NT2/D1 (cell line): ENCODE measurements at regions not wholly inside any gene's neighbourhood (a gene's known extent, or its start where the extent isn't known, plus 50 kb on each side); places are given as distances from the start of the nearest gene placed in this dataset.
"Not testable (repeated sequence)": the region's sequence is repeated elsewhere in the genome, so short reads cannot be mapped to it uniquely, and the experiment has no call there.

Experiments used
- DNase-seq: peaks from one replicate; pipeline ENCODE4 v3.0.0-alpha.2; 2011; ENCODE audit warnings: low read depth, low spot score
- H3K27me3 ChIP-seq: 2 replicates; pipeline ENCODE4 v1.6.0; 2011; ENCODE audit warnings: mild to moderate bottlenecking; ENCODE audit not compliant: insufficient read length, insufficient read depth
- H3K36me3 ChIP-seq: 2 replicates; pipeline ENCODE4 v1.6.1; 2011; ENCODE audit warnings: mild to moderate bottlenecking, low read length, mixed read lengths; ENCODE audit not compliant: insufficient read depth, insufficient read length
- H3K4me1 ChIP-seq: 2 replicates; pipeline ENCODE4 v1.5.1; 2011; ENCODE audit not compliant: insufficient read depth, insufficient read length
- H3K4me3 ChIP-seq: 2 replicates; pipeline ENCODE4 v1.5.1; 2011; ENCODE audit warnings: low read depth; ENCODE audit not compliant: insufficient read length
- H3K9ac ChIP-seq: 2 replicates; pipeline ENCODE4 v1.6.0; 2011; ENCODE audit warnings: low read depth; ENCODE audit not compliant: insufficient read length
- H3K9me3 ChIP-seq: 2 replicates; pipeline ENCODE4 v1.5.1; 2011; ENCODE audit warnings: mild to moderate bottlenecking, low read length; ENCODE audit not compliant: insufficient read depth
- SUZ12 ChIP-seq: IDR thresholded peaks from 2 replicates; pipeline ENCODE4 v1.6.1; 2011; ENCODE audit not compliant: insufficient read length, insufficient read depth; ENCODE audit errors: extremely low read depth
- YY1 ChIP-seq: IDR thresholded peaks from 2 replicates; pipeline ENCODE4 v1.6.1; 2011; ENCODE audit not compliant: insufficient read length, insufficient read depth
- ZNF274 ChIP-seq: IDR thresholded peaks from 2 replicates; pipeline ENCODE4 v1.6.1; 2011; ENCODE audit warnings: mild to moderate bottlenecking, low read depth, low read length

GRCh38 chr6:164750128-164750527, 559.3 kb downstream of the C6orf118 start:
- no peak for DNase-seq
- H3K9ac ChIP-seq = no peak overlapping the region
- no peaks in the 10 kb centered on the region for H3K4me1 ChIP-seq
- no peak for TF ChIP-seq SUZ12
- TF ChIP-seq YY1 = no peak
- no peak for TF ChIP-seq ZNF274
- H3K9me3 ChIP-seq = peaks cover 6% of the 10 kb centered on the region; the same call in 1 of the 2 replicates
- H3K36me3 ChIP-seq = no peaks in the 10 kb centered on the region
- H3K27me3 ChIP-seq = no peaks in the 10 kb centered on the region
- no peak overlapping the region for H3K4me3 ChIP-seq

- H3K27me3 ChIP-seq = no peaks in the 10 kb centered on the region
- H3K4me3 ChIP-seq = no peak overlapping the region
- TF ChIP-seq YY1 (no peak), ZNF274 (no peak), SUZ12 (no peak)
- no peaks in the 10 kb centered on the region for H3K36me3 ChIP-seq
- H3K9me3 ChIP-seq = peaks cover 6% of the 10 kb centered on the region; the same call in 1 of the 2 replicates
- no peak overlapping the region for H3K9ac ChIP-seq
- DNase-seq = no peak
- H3K4me1 ChIP-seq = no peaks in the 10 kb centered on the region
Measured at GRCh38 chr6:164749221-164750064, 560.0 kb downstream of the C6orf118 start.

GRCh38 chr6:164744301-164744700, 565.1 kb downstream of the C6orf118 start:
- TF ChIP-seq YY1 (no peak), SUZ12 (no peak), ZNF274 (no peak)
- Histone ChIP-seq H3K9me3 (peaks cover 6% of the 10 kb centered on the region; the same call in 1 of the 2 replicates), H3K4me1 (no peaks in the 10 kb centered on the region), H3K36me3 (no peaks in the 10 kb centered on the region), H3K4me3 (no peak overlapping the region), H3K9ac (no peak overlapping the region), H3K27me3 (no peaks in the 10 kb centered on the region)
- no peak for DNase-seq

GRCh38 chr6:164741938-164742451, 567.4 kb downstream of the C6orf118 start:
- Histone ChIP-seq H3K9ac (no peak overlapping the region), H3K4me3 (no peak overlapping the region), H3K9me3 (no peaks in the 10 kb centered on the region), H3K27me3 (no peaks in the 10 kb centered on the region), H3K4me1 (no peaks in the 10 kb centered on the region), H3K36me3 (no peaks in the 10 kb centered on the region)
- DNase-seq = no peak
- TF ChIP-seq SUZ12 (no peak), ZNF274 (no peak), YY1 (no peak)

GRCh38 chr6:164736090-164736489, 573.3 kb downstream of the C6orf118 start:
- not testable (repeated sequence) for H3K27me3 ChIP-seq, H3K9ac ChIP-seq, DNase-seq, H3K36me3 ChIP-seq, H3K4me3 ChIP-seq, H3K9me3 ChIP-seq, H3K4me1 ChIP-seq

GRCh38 chr6:164731539-164731938, 577.9 kb downstream of the C6orf118 start:
- Histone ChIP-seq H3K4me1 (no peaks in the 10 kb centered on the region), H3K27me3 (no peaks in the 10 kb centered on the region), H3K4me3 (no peak overlapping the region), H3K9ac (no peak overlapping the region), H3K36me3 (no peaks in the 10 kb centered on the region), H3K9me3 (no peaks in the 10 kb centered on the region)
- TF ChIP-seq ZNF274 = no peak
- TF ChIP-seq YY1 = no peak
- no peak for TF ChIP-seq SUZ12
- no peak for DNase-seq

GRCh38 chr6:164721460-164721859, 587.9 kb downstream of the C6orf118 start:
- Histone ChIP-seq H3K4me3 (no peak overlapping the region), H3K4me1 (no peaks in the 10 kb centered on the region), H3K9me3 (0 out of 2 replicates have a peak, but pooled peaks cover 7% of the 10 kb centered on the region), H3K27me3 (no peaks in the 10 kb centered on the region), H3K9ac (no peak overlapping the region), H3K36me3 (no peaks in the 10 kb centered on the region)
- DNase-seq = no peak
- TF ChIP-seq ZNF274 = no peak
- no peak for TF ChIP-seq YY1
- TF ChIP-seq SUZ12 = no peak

- no peak overlapping the region for H3K9ac ChIP-seq
- no peaks in the 10 kb centered on the region for H3K9me3 ChIP-seq
- TF ChIP-seq SUZ12 (no peak), YY1 (no peak), ZNF274 (no peak)
- no peaks in the 10 kb centered on the region for H3K4me1 ChIP-seq
- no peak overlapping the region for H3K4me3 ChIP-seq
- H3K27me3 ChIP-seq = no peaks in the 10 kb centered on the region
- DNase-seq = no peak
- H3K36me3 ChIP-seq = no peaks in the 10 kb centered on the region
Measured at GRCh38 chr6:164700497-164700896, 608.9 kb downstream of the C6orf118 start.
